ENCODE measurements at regions not wholly inside any gene's neighbourhood (a gene's known extent, or its start where the extent isn't known, plus 50 kb on each side); places are given as distances from the start of the nearest gene placed in this dataset.

DNA sequence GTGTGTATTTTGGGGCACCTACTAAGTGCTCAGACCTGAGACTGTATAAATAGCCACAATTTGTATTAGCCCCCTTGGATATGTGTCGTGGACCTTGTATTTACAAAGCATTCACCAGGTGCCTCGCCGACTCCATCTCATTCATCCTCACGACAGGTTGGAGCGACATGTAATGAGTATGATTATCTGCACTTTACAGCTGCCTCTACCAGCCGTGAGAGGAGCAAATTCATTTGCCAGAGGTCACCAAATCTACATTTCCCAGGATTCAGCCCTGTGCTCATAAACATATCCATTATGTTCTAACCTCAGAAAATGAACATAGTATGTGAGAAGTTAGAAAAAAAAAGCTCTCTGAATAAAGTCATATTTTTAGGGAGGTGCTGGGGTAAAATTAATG is 167.4 kb downstream of the ZDHHC21 start:
- H3K4me2 ChIP-seq, result no peak overlapping the region
- no peaks in the 10 kb centered on the region for H3F3A ChIP-seq (replicated peaks; ENCODE audit: low read depth)
- no peaks in the 10 kb centered on the region for H4K20me1 ChIP-seq (replicated peaks; ENCODE audit: insufficient read depth)
- H3K27ac Mint-ChIP-seq, result no peak overlapping the region
- no peaks in the 10 kb centered on the region for H3K79me2 ChIP-seq (replicated peaks; ENCODE audit: insufficient read depth)
- no peak for DNase-seq (ENCODE audit: low spot score)
- H2AFZ ChIP-seq, result no peak overlapping the region
- H3K27me3 ChIP-seq (ENCODE audit: insufficient read depth), result no peaks in the 10 kb centered on the region
- H3K9me2 ChIP-seq (ENCODE audit: insufficient read depth), result no peaks in the 10 kb centered on the region
- H3K4me1 ChIP-seq (ENCODE audit: insufficient read depth), result peaks cover 4% of the 10 kb centered on the region; the same call in 1 of the 2 replicates
- H3K4me3 ChIP-seq, result no peak overlapping the region
- TF ChIP-seq ZNF114 (CRISPR knock-in tag; IDR thresholded peaks at IDR 0.05), result no peak
- no peak for TF ChIP-seq JUNB (IDR thresholded peaks at IDR 0.05; ENCODE audit: unreplicated experiment)
- TF ChIP-seq NANOG (IDR thresholded peaks at IDR 0.05; ENCODE audit: borderline replicate concordance), result no peak
- no peak for TF ChIP-seq STAT1 (IDR thresholded peaks at IDR 0.05; ENCODE audit: unreplicated experiment)
- TF ChIP-seq, protein P1, sequence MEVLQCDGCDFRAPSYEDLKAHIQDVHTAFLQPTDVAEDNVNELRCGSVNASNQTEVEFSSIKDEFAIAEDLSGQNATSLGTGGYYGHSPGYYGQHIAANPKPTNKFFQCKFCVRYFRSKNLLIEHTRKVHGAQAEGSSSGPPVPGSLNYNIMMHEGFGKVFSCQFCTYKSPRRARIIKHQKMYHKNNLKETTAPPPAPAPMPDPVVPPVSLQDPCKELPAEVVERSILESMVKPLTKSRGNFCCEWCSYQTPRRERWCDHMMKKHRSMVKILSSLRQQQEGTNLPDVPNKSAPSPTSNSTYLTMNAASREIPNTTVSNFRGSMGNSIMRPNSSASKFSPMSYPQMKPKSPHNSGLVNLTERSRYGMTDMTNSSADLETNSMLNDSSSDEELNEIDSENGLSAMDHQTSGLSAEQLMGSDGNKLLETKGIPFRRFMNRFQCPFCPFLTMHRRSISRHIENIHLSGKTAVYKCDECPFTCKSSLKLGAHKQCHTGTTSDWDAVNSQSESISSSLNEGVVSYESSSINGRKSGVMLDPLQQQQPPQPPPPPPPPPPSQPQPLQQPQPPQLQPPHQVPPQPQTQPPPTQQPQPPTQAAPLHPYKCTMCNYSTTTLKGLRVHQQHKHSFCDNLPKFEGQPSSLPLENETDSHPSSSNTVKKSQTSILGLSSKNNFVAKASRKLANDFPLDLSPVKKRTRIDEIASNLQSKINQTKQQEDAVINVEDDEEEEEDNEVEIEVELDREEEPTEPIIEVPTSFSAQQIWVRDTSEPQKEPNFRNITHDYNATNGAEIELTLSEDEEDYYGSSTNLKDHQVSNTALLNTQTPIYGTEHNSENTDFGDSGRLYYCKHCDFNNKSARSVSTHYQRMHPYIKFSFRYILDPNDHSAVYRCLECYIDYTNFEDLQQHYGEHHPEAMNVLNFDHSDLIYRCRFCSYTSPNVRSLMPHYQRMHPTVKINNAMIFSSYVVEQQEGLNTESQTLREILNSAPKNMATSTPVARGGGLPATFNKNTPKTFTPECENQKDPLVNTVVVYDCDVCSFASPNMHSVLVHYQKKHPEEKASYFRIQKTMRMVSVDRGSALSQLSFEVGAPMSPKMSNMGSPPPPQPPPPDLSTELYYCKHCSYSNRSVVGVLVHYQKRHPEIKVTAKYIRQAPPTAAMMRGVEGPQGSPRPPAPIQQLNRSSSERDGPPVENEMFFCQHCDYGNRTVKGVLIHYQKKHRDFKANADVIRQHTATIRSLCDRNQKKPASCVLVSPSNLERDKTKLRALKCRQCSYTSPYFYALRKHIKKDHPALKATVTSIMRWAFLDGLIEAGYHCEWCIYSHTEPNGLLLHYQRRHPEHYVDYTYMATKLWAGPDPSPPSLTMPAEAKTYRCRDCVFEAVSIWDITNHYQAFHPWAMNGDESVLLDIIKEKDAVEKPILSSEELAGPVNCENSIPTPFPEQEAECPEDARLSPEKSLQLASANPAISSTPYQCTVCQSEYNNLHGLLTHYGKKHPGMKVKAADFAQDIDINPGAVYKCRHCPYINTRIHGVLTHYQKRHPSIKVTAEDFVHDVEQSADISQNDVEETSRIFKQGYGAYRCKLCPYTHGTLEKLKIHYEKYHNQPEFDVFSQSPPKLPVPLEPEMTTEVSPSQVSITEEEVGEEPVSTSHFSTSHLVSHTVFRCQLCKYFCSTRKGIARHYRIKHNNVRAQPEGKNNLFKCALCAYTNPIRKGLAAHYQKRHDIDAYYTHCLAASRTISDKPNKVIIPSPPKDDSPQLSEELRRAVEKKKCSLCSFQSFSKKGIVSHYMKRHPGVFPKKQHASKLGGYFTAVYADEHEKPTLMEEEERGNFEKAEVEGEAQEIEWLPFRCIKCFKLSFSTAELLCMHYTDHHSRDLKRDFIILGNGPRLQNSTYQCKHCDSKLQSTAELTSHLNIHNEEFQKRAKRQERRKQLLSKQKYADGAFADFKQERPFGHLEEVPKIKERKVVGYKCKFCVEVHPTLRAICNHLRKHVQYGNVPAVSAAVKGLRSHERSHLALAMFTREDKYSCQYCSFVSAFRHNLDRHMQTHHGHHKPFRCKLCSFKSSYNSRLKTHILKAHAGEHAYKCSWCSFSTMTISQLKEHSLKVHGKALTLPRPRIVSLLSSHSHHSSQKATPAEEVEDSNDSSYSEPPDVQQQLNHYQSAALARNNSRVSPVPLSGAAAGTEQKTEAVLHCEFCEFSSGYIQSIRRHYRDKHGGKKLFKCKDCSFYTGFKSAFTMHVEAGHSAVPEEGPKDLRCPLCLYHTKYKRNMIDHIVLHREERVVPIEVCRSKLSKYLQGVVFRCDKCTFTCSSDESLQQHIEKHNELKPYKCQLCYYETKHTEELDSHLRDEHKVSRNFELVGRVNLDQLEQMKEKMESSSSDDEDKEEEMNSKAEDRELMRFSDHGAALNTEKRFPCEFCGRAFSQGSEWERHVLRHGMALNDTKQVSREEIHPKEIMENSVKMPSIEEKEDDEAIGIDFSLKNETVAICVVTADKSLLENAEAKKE (CRISPR knock-in tag; IDR thresholded peaks at IDR 0.05), result no peak
- no peaks in the 10 kb centered on the region for H3K9me3 Mint-ChIP-seq
- H3K4me3 Mint-ChIP-seq, result no peak overlapping the region
- H3K36me3 Mint-ChIP-seq (ENCODE audit: low read depth), result no peaks in the 10 kb centered on the region
- no peak for ATAC-seq
- peaks cover 16% of the 10 kb centered on the region for H3K4me1 Mint-ChIP-seq
- H3K27ac ChIP-seq (ENCODE audit: low read depth), result no peak overlapping the region
- H3K36me3 ChIP-seq (ENCODE audit: insufficient read depth), result no peaks in the 10 kb centered on the region
- peaks cover 4% of the 10 kb centered on the region for H3K27me3 Mint-ChIP-seq (ENCODE audit: insufficient read depth, low read depth, poor library complexity)

DNA sequence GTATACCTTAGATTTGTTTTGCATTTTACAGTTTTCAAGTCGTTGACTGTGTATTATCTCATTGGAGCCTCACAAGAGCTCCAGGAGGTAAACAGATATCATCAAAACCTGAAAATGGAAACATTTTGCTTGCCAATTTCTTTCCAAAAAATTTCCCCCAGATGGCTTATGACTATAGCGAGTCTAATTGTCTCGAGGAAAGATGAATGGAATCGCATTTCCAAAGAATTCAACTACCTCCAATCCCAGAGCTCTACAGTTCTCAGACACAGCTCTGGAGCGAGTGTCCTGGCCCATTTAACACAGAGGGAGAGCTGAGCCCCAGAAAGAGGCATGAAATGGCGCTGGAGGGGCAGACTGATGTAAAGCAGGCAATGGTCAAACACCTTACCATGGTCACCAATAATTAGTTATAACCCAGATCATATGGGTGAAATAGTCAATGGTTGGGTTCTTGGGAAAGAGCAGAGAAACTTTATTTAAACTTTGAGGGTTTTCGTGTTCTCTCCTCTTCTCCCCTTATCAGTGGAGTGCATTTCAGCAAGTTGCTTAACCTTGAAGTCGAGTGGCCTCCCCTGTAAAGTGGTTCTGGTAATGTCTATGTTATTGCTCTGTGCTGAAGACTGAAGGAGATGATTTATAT is 168.2 kb downstream of the ZDHHC21 start:
- no peak overlapping the region for H3K4me3 ChIP-seq
- no peaks in the 10 kb centered on the region for H3K36me3 Mint-ChIP-seq (ENCODE audit: low read depth)
- no peak overlapping the region for H3K4me2 ChIP-seq
- peaks cover 7% of the 10 kb centered on the region; the same call in 2 of the 3 replicates for H3K4me1 Mint-ChIP-seq
- H3K9me2 ChIP-seq (ENCODE audit: insufficient read depth), result no peaks in the 10 kb centered on the region
- peaks cover 2% of the 10 kb centered on the region for H3K27me3 Mint-ChIP-seq (ENCODE audit: insufficient read depth, low read depth, poor library complexity)
- no peaks in the 10 kb centered on the region for H3F3A ChIP-seq (replicated peaks; ENCODE audit: low read depth)
- no peak overlapping the region for H3K27ac Mint-ChIP-seq
- no peaks in the 10 kb centered on the region for H4K20me1 ChIP-seq (replicated peaks; ENCODE audit: insufficient read depth)
- H3K9me3 Mint-ChIP-seq, result no peaks in the 10 kb centered on the region
- H2AFZ ChIP-seq, result no peak overlapping the region
- H3K4me3 Mint-ChIP-seq, result no peak overlapping the region
- no peak for ATAC-seq
- no peak for DNase-seq (ENCODE audit: low spot score)
- no peaks in the 10 kb centered on the region for H3K79me2 ChIP-seq (replicated peaks; ENCODE audit: insufficient read depth)
- H3K27ac ChIP-seq (ENCODE audit: low read depth), result no peak overlapping the region
- H3K36me3 ChIP-seq (ENCODE audit: insufficient read depth), result no peaks in the 10 kb centered on the region
- H3K4me1 ChIP-seq (ENCODE audit: insufficient read depth), result no peaks in the 10 kb centered on the region
- H3K27me3 ChIP-seq (ENCODE audit: insufficient read depth), result no peaks in the 10 kb centered on the region
- TF ChIP-seq ZNF331 (CRISPR knock-in tag; IDR thresholded peaks at IDR 0.05; ENCODE audit: low read depth) (no peak), STAT1 (IDR thresholded peaks at IDR 0.05; ENCODE audit: unreplicated experiment) (no peak), CREB1 (CRISPR knock-in tag; IDR thresholded peaks at IDR 0.05; ENCODE audit: low read depth) (no peak), EZH2 (IDR thresholded peaks at IDR 0.05; ENCODE audit: low read depth, unreplicated experiment) (no peak), NANOG (IDR thresholded peaks at IDR 0.05; ENCODE audit: borderline replicate concordance) (no peak), EZH2phosphoT487 (IDR thresholded peaks at IDR 0.05; ENCODE audit: unreplicated experiment) (no peak)
- TF ChIP-seq, protein P2, sequence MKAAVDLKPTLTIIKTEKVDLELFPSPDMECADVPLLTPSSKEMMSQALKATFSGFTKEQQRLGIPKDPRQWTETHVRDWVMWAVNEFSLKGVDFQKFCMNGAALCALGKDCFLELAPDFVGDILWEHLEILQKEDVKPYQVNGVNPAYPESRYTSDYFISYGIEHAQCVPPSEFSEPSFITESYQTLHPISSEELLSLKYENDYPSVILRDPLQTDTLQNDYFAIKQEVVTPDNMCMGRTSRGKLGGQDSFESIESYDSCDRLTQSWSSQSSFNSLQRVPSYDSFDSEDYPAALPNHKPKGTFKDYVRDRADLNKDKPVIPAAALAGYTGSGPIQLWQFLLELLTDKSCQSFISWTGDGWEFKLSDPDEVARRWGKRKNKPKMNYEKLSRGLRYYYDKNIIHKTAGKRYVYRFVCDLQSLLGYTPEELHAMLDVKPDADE (IDR thresholded peaks at IDR 0.05), result no peak
- TF ChIP-seq, protein P3, sequence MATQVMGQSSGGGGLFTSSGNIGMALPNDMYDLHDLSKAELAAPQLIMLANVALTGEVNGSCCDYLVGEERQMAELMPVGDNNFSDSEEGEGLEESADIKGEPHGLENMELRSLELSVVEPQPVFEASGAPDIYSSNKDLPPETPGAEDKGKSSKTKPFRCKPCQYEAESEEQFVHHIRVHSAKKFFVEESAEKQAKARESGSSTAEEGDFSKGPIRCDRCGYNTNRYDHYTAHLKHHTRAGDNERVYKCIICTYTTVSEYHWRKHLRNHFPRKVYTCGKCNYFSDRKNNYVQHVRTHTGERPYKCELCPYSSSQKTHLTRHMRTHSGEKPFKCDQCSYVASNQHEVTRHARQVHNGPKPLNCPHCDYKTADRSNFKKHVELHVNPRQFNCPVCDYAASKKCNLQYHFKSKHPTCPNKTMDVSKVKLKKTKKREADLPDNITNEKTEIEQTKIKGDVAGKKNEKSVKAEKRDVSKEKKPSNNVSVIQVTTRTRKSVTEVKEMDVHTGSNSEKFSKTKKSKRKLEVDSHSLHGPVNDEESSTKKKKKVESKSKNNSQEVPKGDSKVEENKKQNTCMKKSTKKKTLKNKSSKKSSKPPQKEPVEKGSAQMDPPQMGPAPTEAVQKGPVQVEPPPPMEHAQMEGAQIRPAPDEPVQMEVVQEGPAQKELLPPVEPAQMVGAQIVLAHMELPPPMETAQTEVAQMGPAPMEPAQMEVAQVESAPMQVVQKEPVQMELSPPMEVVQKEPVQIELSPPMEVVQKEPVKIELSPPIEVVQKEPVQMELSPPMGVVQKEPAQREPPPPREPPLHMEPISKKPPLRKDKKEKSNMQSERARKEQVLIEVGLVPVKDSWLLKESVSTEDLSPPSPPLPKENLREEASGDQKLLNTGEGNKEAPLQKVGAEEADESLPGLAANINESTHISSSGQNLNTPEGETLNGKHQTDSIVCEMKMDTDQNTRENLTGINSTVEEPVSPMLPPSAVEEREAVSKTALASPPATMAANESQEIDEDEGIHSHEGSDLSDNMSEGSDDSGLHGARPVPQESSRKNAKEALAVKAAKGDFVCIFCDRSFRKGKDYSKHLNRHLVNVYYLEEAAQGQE (IDR thresholded peaks at IDR 0.05; ENCODE audit: unreplicated experiment), result no peak
